CD4-positive, alpha-beta T cell treated with Interleukin-2 at 100 ng/mL for 4 hours (primary cell): ENCODE measurements at regions not wholly inside any gene's neighbourhood (a gene's known extent, or its start where the extent isn't known, plus 50 kb on each side); places are given as distances from the start of the nearest gene placed in this dataset.
"Not testable (repeated sequence)": the region's sequence is repeated elsewhere in the genome, so short reads cannot be mapped to it uniquely, and the experiment has no call there.

Experiments used
- DNase-seq: peaks from one replicate; pipeline ENCODE4 v3.0.0-alpha.2; 2020; ENCODE audit warnings: low spot score

- DNase-seq = not testable (repeated sequence)
These were observed 52.3 kb upstream of the MAN1A2 start for GRCh38 chr1:117314951-117315350.

DNA sequence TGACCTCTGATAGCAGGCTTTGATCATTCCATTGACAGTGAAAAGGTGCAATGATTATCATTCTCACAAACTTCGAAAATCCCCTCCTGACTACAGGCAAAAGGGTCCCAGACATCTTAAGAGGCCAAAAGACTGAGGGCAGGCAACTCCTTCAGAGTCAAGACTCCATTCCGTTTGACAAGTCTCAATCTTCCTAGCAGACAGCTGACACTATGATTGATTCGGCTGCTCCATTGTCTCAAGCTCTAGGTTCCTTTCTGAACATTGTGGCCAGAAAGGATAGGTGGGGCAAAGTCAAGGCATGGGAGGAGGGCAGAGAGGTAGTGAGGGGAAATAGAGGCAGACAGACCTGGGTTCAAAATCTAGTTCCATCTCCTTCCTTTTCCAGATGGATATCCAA is 53.7 kb upstream of the MAN1A2 start:
- DNase-seq = no peak

- DNase-seq = peak; percentile 47
These were observed 54.7 kb upstream of the MAN1A2 start for GRCh38 chr1:117312453-117313138.

GRCh38 chr1:117308311-117308916 is 58.8 kb upstream of the MAN1A2 start:
- no peak for DNase-seq

DNA sequence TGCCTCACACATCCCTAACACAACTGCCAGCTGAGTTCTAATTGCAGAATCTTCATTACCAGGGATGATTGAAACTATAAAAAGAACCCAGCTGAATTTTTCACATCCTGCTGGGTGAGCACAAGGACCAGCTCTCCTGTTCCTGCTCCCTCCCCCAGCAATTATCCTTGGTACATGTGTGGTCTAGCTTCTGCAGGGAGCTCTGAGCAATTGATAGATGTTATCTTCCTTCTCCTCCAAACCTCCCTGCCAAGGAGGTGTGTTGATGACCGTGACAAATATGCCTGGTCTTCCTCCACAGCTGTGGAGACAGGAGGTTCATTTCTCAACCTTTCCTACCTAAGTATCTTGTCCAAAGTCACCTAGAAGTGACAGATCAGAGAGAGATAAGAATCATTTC is 65.3 kb upstream of the MAN1A2 start:
- DNase-seq = no peak

GRCh38 chr1:117300183-117300582 is 67.1 kb upstream of the MAN1A2 start:
- not testable (repeated sequence) for DNase-seq

DNA sequence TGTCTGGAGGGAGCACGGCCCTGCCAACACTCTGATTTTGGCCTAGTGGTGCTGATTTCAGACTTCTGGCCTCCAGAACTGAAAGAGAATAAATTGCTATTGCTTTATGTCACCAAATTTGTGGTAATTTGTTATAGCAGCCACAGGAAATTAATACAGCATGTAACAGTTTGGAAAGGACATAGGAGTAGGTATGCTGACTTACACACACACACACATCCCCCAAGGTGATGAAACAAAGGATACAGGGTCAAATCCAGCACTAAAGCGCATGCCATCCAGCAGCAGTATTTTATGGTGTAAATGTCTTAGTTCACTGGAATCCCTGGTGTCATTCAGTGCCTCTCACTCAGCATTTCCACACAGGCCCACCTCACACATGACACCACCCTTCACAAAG is 72.2 kb upstream of the MAN1A2 start:
- no peak for DNase-seq

GRCh38 chr1:117290890-117291289 is 76.4 kb upstream of the MAN1A2 start:
- no peak for DNase-seq

DNA sequence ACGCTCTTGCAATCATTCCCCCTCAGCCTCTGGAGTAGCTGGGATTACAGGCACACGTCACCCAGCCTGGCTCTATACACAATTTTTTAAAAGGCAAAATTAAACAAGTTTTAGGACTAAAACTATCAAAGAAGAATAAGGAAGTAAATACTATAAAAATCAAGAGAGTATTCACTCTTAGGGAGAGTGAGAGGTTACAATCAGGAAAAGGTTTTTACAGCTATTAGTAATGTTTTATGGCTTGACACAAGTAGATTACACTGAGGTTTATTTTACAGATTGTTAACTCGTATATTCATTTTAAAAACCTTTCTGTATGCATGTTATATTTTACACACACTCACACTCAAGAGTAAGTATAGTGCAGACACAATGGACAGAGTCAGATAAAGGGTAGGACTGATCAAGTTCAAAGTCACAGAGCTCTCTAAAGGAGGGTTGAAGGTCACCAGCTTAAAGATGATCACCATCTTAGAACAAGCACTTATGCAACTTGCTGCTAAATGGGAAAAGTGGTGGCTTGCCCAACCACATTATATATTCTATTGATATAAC is 77.9 kb upstream of the MAN1A2 start:
- no peak for DNase-seq

GRCh38 chr1:117286562-117286961 is 75.8 kb upstream of the VTCN1 start:
- DNase-seq = no peak

DNA sequence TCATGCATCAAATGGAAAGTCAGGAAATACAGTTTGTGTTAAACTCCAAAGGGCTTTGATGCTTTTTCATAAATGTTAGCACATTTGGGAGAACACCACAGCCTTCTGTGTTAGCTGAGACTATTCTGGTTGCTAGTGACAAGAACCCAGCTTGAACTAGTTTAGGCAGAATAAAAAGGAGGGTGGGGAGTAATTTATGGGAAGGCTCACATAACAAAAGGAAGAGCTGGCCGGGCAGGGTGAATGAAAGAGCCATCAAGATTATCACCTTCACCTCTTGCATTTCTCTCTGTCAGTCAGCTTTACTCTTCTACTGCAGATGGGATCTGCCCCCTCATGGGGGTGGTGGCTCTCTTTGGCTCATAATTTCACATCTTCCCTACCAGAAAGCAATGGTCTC is 75.4 kb upstream of the VTCN1 start:
- no peak for DNase-seq

DNA sequence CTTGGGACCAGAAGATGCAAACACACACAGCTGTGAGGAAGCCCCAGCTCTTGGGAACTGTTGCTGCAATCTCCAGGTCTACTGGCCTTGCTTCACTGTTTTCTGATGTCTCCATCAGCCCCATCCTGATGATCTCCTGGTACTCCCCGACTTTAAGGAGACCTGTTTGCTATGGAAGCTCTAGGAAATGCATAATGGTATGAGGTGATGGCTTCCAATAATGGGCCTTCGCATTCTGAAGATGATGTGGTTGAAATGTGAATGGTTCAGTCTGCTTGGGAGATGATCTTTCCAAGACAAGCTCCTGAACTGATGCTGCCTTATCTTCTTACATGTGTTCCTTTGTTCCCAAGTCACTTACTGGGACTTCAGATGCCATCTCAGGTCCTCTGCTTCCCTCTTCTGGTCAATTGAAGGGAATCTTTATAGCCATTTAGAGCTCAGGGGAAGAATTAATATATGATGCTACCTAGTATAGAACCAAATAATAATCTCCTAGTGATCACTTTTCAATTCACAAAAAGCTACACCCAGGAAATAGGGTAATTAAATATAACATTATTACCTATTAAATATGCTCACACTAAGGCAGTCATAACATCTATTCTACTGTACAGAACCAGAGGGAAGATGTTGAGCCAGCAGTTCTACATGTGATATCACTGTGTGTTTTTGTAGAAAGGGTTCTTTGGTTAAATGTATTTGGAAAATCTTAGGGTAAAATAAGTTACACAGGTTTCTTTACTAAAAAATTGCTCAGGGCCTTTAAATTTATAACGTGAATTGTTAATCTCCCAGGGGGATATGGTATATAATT is 73.9 kb upstream of the VTCN1 start:
- no peak for DNase-seq

DNA sequence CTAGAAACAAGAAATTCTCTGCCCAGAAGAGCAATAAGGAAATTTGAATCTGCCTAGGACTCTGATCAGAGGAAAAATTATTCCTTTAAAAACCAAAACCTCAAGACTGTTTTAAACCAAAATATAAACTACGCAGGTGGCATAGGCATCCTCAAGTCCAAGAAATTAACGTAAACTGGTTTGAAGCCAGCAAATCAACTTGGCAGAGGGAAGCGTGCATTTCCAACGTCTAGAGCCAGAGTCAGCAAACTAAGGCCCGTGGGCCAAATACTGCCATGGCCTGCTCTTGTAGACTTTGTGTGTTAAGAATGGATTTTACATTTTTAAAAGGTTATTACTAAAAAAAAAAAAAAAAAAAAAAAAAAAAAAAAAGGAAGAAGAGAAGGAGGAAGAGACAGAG is 67.8 kb upstream of the VTCN1 start:
- no peak for DNase-seq

DNA sequence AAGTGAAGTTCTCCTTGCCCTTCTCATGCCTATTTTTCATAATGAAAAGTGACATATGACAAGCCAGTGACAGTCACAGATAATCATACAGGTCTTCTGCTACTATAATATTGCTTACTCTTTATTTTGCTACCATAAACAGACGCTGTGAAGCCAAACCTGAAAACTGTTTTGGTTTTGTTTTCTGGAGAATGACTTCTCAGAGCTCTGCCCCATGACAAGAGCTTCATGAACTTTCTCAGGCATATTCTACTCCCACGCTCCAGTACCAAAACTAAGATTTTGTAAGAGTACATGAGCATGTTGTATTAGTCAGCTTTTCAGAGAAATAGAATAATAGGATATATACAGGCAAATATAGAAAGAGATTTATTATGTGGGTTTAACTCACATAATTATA is 64.3 kb upstream of the VTCN1 start:
- no peak for DNase-seq

DNA sequence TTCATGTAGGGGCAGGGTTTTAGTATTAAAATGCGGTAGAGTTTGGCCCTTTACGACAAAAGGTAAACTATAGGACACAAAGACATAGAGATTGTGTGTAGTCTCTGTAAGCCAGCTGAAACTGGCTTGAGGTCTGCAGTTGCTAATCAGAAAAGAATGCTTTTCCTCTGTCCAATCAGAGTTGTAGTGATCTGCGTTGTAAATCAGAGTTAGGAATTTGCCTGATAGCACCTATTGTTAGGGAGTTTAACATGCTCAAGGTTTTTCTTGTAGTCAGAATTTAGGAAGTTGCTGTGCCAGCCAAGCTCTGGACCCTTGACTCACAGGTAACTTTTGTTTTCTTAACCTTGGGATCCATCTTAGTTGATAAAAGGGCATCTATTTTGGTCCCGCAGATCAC is 61.2 kb upstream of the VTCN1 start:
- DNase-seq = no peak

GRCh38 chr1:117271129-117271528 is 60.4 kb upstream of the VTCN1 start:
- DNase-seq = no peak

GRCh38 chr1:117270679-117271078 is 60.0 kb upstream of the VTCN1 start:
- no peak for DNase-seq

- DNase-seq = no peak
These were observed 58.1 kb upstream of the VTCN1 start for GRCh38 chr1:117268535-117269455.

DNA sequence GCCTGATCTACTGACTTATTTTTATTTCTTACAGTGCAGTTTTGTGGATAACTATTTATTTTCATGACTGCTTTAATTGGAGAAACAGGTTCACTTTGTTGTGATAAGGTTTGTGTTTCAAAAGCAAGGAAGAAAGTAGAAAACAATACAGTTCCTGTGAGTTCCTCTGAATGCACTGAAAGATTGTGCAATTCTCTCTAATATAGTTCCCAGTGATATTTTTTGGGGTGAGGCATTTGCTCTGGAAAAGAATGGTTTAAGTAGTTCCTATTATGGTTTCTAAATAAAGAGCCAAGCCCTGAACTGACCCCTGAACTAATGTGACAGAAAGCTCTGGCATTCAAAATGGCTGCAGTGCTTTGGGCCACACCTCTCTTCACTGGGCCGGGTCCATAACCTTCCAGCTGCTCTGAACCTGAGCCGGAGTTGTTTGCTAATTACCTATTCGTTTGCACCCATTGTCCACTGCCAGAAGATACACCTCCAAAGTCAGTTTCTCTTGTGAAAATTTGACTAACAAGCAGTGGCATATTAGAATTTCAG is 56.6 kb upstream of the VTCN1 start:
- no peak for DNase-seq

DNA sequence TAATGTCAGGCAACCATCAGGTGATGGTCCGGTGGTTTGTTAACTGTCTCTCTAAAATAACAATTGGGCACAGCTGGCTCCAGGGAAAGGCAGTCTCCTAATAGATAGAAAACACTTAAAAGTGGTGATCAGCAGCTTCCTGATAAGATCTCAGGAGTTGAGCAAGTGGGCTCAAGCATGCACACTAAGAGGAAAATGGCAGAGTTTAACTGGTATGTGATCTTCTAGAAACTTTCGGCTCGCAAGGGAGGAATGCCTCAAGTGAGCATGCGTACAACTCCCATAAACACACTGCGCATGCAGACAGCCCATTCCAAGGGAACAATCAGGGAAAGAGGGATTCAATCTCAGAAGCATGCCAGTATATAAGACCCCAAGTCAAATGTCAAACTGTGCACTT is 52.2 kb upstream of the VTCN1 start:
- no peak for DNase-seq

DNA sequence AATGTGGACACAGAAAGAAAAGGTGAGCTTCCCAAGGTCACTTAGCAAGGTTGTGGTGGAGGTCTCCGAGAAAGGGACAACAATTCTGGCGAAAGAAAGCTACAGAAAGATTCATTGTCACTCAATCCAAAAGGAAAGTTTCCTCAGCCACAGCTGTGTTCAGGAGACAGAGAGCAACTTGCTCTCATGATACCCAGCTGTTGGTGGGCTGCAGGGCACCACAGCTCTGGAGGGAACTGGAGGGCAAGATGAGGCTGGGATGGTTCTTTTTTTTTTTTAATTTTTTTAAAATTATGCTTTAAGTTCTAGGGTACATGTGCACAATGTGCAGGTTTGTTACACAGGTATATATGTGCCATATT is 50.7 kb upstream of the VTCN1 start:
- DNase-seq = no peak
